ENCODE measurements at regions not wholly inside any gene's neighbourhood (a gene's known extent, or its start where the extent isn't known, plus 50 kb on each side); places are given as distances from the start of the nearest gene placed in this dataset.

DNA sequence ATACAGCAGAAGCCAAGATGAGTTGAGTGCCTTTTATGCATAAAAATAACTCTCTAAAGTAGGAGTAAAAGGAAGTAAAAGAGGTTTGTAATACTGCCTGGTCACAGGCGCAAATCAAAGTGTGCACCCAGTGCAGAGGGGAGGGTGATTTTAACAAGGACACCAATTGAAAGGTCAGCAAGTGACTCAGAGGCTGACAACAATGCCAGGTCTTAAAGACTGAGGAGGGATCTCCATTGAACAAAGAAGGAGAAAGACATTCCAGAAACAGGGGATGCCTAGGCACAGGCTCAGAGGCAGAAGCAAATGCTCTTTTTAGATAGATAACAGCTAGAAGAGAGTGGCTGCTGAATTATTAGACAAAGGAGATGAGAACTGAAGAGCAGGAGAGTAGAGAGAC, 297.4 kb upstream of the VCX start:
- H3K4ac ChIP-seq (ENCODE audit: low read length), result no peak overlapping the region
- no peak overlapping the region for H3K18ac ChIP-seq (ENCODE audit: low read length)
- no peak overlapping the region for H3K23ac ChIP-seq (ENCODE audit: low read depth, low read length, poor library complexity)
- no peak overlapping the region for H3K9ac ChIP-seq (ENCODE audit: low read depth, low read length, poor library complexity)
- H3K9me3 ChIP-seq (replicated peaks in 1 of 2; ENCODE audit: control insufficient read depth in 2 of 2, insufficient read depth in 1 of 2, low read depth in 1 of 2, low read length in 2 of 2), result no peaks in the 10 kb centered on the region
- H3K4me3 ChIP-seq (ENCODE audit: low read length in 2 of 2), result no peak overlapping the region
- H3K36me3 ChIP-seq (replicated peaks in 1 of 2; ENCODE audit: control insufficient read depth in 2 of 2, insufficient read depth in 2 of 2, low read length in 2 of 2), result no peaks in the 10 kb centered on the region
- no peak overlapping the region for H2BK120ac ChIP-seq (ENCODE audit: low read depth, low read length)
- no peak overlapping the region for H3K4me2 ChIP-seq (ENCODE audit: insufficient read depth, low read length, poor library complexity, severe bottlenecking)
- peaks cover 5 to 16% of the 10 kb centered on the region in 2 donors for H3K4me1 ChIP-seq (ENCODE audit: control insufficient read depth in 2 of 2, insufficient read depth in 1 of 2, low read depth in 1 of 2, low read length in 2 of 2)
- no peak overlapping the region for H2BK12ac ChIP-seq (ENCODE audit: low read length)
- H2AK5ac ChIP-seq (ENCODE audit: low read depth, low read length), result no peak overlapping the region
- no peak overlapping the region for H2BK15ac ChIP-seq (ENCODE audit: low read length)
- peak overlapping the region; percentile 81 for H3K27ac ChIP-seq (replicated peaks; ENCODE audit: low read length)
- DNase-seq (ENCODE audit: low spot score), result peak; percentile 6
- H2BK5ac ChIP-seq (ENCODE audit: low read length), result no peak overlapping the region
- no peak overlapping the region for H3K14ac ChIP-seq (ENCODE audit: low read length)
- H3K27me3 ChIP-seq (ENCODE audit: control insufficient read depth in 3 of 3, insufficient read depth in 3 of 3, low read depth in 1 of 3, low read length in 3 of 3), result no peaks in the 10 kb centered on the region
- no peak overlapping the region for H4K91ac ChIP-seq (ENCODE audit: low read depth, low read length, poor library complexity)
- no CpG with 5 or more reads among the region's 1 CpG for WGBS, 2 donors (ENCODE audit: extremely low coverage in 2 of 2, insufficient read length in 2 of 2, insufficient replicate concordance in 1 of 2)
- H2AFZ ChIP-seq (ENCODE audit: low read length), result peak overlapping the region; percentile 19
- H4K8ac ChIP-seq (ENCODE audit: low read depth, low read length), result no peak overlapping the region
- H3K79me1 ChIP-seq (ENCODE audit: low read depth, low read length), result no peaks in the 10 kb centered on the region

DNA sequence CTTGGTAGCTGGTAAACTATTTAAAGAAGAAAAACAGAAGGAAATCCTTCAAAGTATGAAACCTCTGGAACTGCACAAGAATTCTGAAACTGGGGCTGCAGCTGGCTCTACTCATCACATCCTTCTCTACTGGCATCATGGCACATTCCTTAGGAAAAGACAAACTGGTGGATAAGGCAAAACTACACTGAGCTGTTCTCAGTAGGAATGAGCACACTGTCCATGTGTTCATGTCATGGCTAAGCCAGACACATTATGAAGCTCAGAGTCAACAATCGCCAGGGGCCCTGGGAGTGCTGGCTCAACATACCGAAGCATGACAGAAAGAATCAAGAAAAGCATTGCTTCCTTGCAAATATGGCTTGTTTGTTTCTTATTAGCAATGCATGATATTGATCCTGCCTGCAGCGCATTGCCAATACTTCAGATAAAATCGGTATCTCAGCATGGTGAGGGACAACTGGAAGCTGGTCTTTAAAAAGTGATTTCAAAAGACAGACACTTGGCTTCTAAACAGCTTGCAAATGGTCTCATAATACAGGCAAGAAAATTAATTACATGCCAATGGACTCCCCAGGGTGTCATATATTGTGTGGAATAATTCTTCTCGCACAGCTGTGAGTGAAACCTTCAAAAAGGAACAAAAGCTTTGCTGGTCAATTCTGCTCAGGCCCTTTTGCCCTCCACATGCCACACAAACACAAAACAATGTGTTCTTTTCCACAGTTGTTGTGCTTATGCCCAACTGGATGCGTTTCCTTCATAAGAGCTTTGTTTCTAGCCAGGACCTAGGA, 300.2 kb upstream of the VCX start:
- Histone ChIP-seq H2BK120ac (ENCODE audit: low read depth, low read length) (no peak overlapping the region), H4K8ac (ENCODE audit: low read depth, low read length) (no peak overlapping the region), H3K18ac (ENCODE audit: low read length) (no peak overlapping the region), H3K9me3 (replicated peaks in 1 of 2; ENCODE audit: control insufficient read depth in 2 of 2, insufficient read depth in 1 of 2, low read depth in 1 of 2, low read length in 2 of 2) (no peaks in the 10 kb centered on the region), H3K4me2 (ENCODE audit: insufficient read depth, low read length, poor library complexity, severe bottlenecking) (no peak overlapping the region), H2BK5ac (ENCODE audit: low read length) (no peak overlapping the region), H2BK12ac (ENCODE audit: low read length) (no peak overlapping the region), H3K14ac (ENCODE audit: low read length) (no peak overlapping the region), H2AFZ (ENCODE audit: low read length) (no peak overlapping the region), H3K79me1 (ENCODE audit: low read depth, low read length) (no peaks in the 10 kb centered on the region), H3K23ac (ENCODE audit: low read depth, low read length, poor library complexity) (no peak overlapping the region), H3K27me3 (ENCODE audit: control insufficient read depth in 3 of 3, insufficient read depth in 3 of 3, low read depth in 1 of 3, low read length in 3 of 3) (no peaks in the 10 kb centered on the region), H3K4me1 (ENCODE audit: control insufficient read depth in 2 of 2, insufficient read depth in 1 of 2, low read depth in 1 of 2, low read length in 2 of 2) (peaks cover 5 to 16% of the 10 kb centered on the region in 2 donors), H4K91ac (ENCODE audit: low read depth, low read length, poor library complexity) (no peak overlapping the region), H3K27ac (replicated peaks; ENCODE audit: low read length) (no peak overlapping the region), H2BK15ac (ENCODE audit: low read length) (no peak overlapping the region), H3K9ac (ENCODE audit: low read depth, low read length, poor library complexity) (no peak overlapping the region), H3K36me3 (replicated peaks in 1 of 2; ENCODE audit: control insufficient read depth in 2 of 2, insufficient read depth in 2 of 2, low read length in 2 of 2) (no peaks in the 10 kb centered on the region), H2AK5ac (ENCODE audit: low read depth, low read length) (no peak overlapping the region), H3K4me3 (ENCODE audit: low read length in 2 of 2) (no peak overlapping the region), H3K4ac (ENCODE audit: low read length) (no peak overlapping the region)
- no peak for DNase-seq (ENCODE audit: low spot score)
- no CpG with 5 or more reads among the region's 6 CpGs for WGBS, 2 donors (ENCODE audit: extremely low coverage in 2 of 2, insufficient read length in 2 of 2, insufficient replicate concordance in 1 of 2)

DNA sequence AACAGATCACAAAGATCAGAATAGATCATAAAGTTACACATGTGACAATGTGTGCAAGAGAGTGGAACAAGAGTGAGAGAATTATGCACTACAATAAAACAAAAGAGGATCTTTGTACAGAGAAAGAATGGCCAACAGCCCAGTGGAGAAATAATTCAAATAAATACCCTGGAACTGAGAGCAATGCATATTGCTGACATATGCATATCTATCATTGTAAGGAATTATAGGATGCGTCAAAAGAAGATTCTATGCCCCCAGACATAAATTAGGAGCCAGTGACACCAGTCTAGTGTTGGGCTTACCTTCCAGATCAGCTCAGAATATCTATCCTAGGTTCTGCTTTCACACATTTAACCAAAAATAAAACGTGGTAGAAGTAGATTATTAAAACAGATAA, 320.1 kb upstream of the VCX start:
- H3K4me3 ChIP-seq (ENCODE audit: low read length in 2 of 2), result no peak overlapping the region

DNA sequence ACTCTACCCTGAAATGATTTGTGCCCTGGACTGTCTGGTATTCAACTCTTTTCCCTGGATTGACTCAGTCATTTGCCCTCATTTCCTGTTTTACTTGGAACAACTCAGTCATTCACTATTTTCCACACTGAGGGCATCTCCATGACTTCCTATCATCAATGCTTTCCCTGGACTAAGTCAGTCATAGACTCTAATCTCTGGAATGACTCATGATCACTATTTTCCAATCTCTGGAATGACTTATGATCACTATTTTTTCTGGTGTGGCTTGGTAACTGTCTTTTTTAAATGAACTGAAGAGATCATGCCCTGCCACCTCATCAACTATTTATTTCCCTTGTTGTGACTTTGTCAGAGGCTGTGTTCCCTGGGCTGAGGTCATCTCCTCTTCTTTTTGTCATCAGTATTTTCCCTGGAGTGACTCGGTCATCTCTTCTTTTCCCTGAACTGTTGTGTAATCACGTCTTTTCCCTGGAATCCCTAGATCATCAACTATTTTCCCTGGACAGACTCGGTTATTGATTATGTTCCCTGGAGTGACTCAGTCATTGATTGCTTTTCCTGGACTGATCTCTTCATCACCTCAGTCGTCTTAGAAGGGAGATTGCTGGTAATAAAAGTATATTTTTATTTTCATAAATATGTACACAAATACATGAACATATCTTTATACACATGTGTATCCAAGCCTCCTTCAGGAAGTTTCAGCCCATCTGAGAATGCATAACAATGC, 327.1 kb upstream of the VCX start:
- Histone ChIP-seq H3K4ac (ENCODE audit: low read length) (no peak overlapping the region), H2BK5ac (ENCODE audit: low read length) (no peak overlapping the region), H3K9me3 (replicated peaks in 1 of 2; ENCODE audit: control insufficient read depth in 2 of 2, insufficient read depth in 1 of 2, low read depth in 1 of 2, low read length in 2 of 2) (no peaks in the 10 kb centered on the region), H3K27me3 (ENCODE audit: control insufficient read depth in 3 of 3, insufficient read depth in 3 of 3, low read depth in 1 of 3, low read length in 3 of 3) (no peaks in the 10 kb centered on the region), H4K91ac (ENCODE audit: low read depth, low read length, poor library complexity) (no peak overlapping the region), H2AFZ (ENCODE audit: low read length) (peak overlapping the region; percentile 52), H3K4me2 (ENCODE audit: insufficient read depth, low read length, poor library complexity, severe bottlenecking) (no peak overlapping the region), H2AK5ac (ENCODE audit: low read depth, low read length) (no peak overlapping the region), H3K79me1 (ENCODE audit: low read depth, low read length) (no peaks in the 10 kb centered on the region), H3K4me3 (ENCODE audit: low read length in 2 of 2) (no peak overlapping the region), H3K18ac (ENCODE audit: low read length) (no peak overlapping the region), H2BK15ac (ENCODE audit: low read length) (no peak overlapping the region), H3K23ac (ENCODE audit: low read depth, low read length, poor library complexity) (no peak overlapping the region), H3K27ac (replicated peaks; ENCODE audit: low read length) (no peak overlapping the region), H2BK120ac (ENCODE audit: low read depth, low read length) (no peak overlapping the region), H2BK12ac (ENCODE audit: low read length) (no peak overlapping the region), H3K9ac (ENCODE audit: low read depth, low read length, poor library complexity) (no peak overlapping the region), H3K36me3 (replicated peaks in 1 of 2; ENCODE audit: control insufficient read depth in 2 of 2, insufficient read depth in 2 of 2, low read length in 2 of 2) (no peaks in the 10 kb centered on the region), H3K4me1 (ENCODE audit: control insufficient read depth in 2 of 2, insufficient read depth in 1 of 2, low read depth in 1 of 2, low read length in 2 of 2) (no peaks in the 10 kb centered on the region), H4K8ac (ENCODE audit: low read depth, low read length) (no peak overlapping the region), H3K14ac (ENCODE audit: low read length) (no peak overlapping the region)
- DNase-seq (ENCODE audit: low spot score), result no peak
- no CpG with 5 or more reads among the region's 4 CpGs for WGBS, 2 donors (ENCODE audit: extremely low coverage in 2 of 2, insufficient read length in 2 of 2, insufficient replicate concordance in 1 of 2)

More for the DNA sequence above, 320.1 kb upstream of the VCX start:
- Histone ChIP-seq H2BK120ac (ENCODE audit: low read depth, low read length) (no peak overlapping the region), H3K9ac (ENCODE audit: low read depth, low read length, poor library complexity) (no peak overlapping the region), H2AK5ac (ENCODE audit: low read depth, low read length) (no peak overlapping the region), H3K18ac (ENCODE audit: low read length) (no peak overlapping the region), H2BK12ac (ENCODE audit: low read length) (no peak overlapping the region), H2BK15ac (ENCODE audit: low read length) (no peak overlapping the region), H4K8ac (ENCODE audit: low read depth, low read length) (no peak overlapping the region), H3K79me1 (ENCODE audit: low read depth, low read length) (no peaks in the 10 kb centered on the region), H2BK5ac (ENCODE audit: low read length) (no peak overlapping the region), H3K9me3 (replicated peaks in 1 of 2; ENCODE audit: control insufficient read depth in 2 of 2, insufficient read depth in 1 of 2, low read depth in 1 of 2, low read length in 2 of 2) (no peaks in the 10 kb centered on the region), H3K4me2 (ENCODE audit: insufficient read depth, low read length, poor library complexity, severe bottlenecking) (no peak overlapping the region), H3K14ac (ENCODE audit: low read length) (no peak overlapping the region), H3K4me1 (ENCODE audit: control insufficient read depth in 2 of 2, insufficient read depth in 1 of 2, low read depth in 1 of 2, low read length in 2 of 2) (no peaks in the 10 kb centered on the region), H3K27ac (replicated peaks; ENCODE audit: low read length) (no peak overlapping the region), H4K91ac (ENCODE audit: low read depth, low read length, poor library complexity) (no peak overlapping the region), H3K23ac (ENCODE audit: low read depth, low read length, poor library complexity) (no peak overlapping the region), H3K4ac (ENCODE audit: low read length) (no peak overlapping the region), H3K27me3 (ENCODE audit: control insufficient read depth in 3 of 3, insufficient read depth in 3 of 3, low read depth in 1 of 3, low read length in 3 of 3) (no peaks in the 10 kb centered on the region), H3K36me3 (replicated peaks in 1 of 2; ENCODE audit: control insufficient read depth in 2 of 2, insufficient read depth in 2 of 2, low read length in 2 of 2) (no peaks in the 10 kb centered on the region), H2AFZ (ENCODE audit: low read length) (no peak overlapping the region)
- no CpG with 5 or more reads among the region's 2 CpGs for WGBS, 2 donors (ENCODE audit: extremely low coverage in 2 of 2, insufficient read length in 2 of 2, insufficient replicate concordance in 1 of 2)
- no peak for DNase-seq (ENCODE audit: low spot score)
